ENCODE measurements at regions not wholly inside any gene's neighbourhood (a gene's known extent, or its start where the extent isn't known, plus 50 kb on each side); places are given as distances from the start of the nearest gene placed in this dataset.

DNA sequence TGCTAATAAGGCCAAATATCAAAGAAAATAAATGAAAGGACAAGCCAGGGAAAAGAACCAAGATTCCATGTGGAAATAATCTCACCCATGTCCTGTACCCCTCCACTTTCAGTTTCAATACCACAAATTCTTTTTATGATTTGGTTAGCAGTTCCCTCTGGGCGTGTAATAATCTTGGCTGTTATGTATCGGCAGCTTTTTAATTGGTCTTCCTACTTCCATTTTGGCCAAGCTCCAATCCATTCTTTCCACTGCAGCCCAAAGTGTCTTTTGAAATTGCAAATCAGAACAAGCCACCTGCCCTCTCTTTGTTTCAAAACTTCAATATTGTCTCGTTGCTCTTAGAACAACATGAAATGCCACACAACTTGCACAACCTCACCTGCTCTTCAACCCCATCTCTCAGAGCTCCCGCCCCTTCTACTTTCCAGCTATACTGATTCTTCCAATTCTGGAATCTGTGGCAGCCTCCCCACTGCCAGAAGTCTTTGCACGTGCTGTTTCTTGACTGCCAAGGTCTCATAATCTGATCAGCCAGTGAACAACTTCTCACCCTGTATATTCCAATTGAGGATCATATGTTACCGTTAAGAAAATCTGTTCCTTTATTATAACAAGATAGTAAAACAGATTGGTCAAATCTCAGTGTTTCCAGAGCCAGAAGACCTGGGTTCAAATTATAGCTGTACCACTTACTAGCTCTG, 354.5 kb downstream of the CBLN4 start:
- Histone ChIP-seq H3K9me3 (peaks cover 0 to 13% (median 0%) of the 10 kb centered on the region in 4 donors), H3K27ac (replicated peaks in 1 of 4) (no peak overlapping the region), H3K4me1 (no peaks in the 10 kb centered on the region), H3K4me3 (no peak overlapping the region), H3K27me3 (no peaks in the 10 kb centered on the region), H3K36me3 (no peaks in the 10 kb centered on the region)
- no peak for DNase-seq (ENCODE audit: extremely low spot score)
- intact Hi-C loops (cut with DNase I) = no loop called here
- TF ChIP-seq, protein P1, sequence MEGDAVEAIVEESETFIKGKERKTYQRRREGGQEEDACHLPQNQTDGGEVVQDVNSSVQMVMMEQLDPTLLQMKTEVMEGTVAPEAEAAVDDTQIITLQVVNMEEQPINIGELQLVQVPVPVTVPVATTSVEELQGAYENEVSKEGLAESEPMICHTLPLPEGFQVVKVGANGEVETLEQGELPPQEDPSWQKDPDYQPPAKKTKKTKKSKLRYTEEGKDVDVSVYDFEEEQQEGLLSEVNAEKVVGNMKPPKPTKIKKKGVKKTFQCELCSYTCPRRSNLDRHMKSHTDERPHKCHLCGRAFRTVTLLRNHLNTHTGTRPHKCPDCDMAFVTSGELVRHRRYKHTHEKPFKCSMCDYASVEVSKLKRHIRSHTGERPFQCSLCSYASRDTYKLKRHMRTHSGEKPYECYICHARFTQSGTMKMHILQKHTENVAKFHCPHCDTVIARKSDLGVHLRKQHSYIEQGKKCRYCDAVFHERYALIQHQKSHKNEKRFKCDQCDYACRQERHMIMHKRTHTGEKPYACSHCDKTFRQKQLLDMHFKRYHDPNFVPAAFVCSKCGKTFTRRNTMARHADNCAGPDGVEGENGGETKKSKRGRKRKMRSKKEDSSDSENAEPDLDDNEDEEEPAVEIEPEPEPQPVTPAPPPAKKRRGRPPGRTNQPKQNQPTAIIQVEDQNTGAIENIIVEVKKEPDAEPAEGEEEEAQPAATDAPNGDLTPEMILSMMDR (IDR thresholded peaks at IDR 0.05) = no peak
- TF ChIP-seq POLR2AphosphoS5 (IDR thresholded peaks at IDR 0.05) = no peak
- TF ChIP-seq EP300 (IDR thresholded peaks at IDR 0.05) = no peak
- no peak for TF ChIP-seq POLR2A (IDR thresholded peaks at IDR 0.05; ENCODE audit: low read depth)
- WGBS = 74% methylated on average over 6 of the region's 6 CpGs

DNA sequence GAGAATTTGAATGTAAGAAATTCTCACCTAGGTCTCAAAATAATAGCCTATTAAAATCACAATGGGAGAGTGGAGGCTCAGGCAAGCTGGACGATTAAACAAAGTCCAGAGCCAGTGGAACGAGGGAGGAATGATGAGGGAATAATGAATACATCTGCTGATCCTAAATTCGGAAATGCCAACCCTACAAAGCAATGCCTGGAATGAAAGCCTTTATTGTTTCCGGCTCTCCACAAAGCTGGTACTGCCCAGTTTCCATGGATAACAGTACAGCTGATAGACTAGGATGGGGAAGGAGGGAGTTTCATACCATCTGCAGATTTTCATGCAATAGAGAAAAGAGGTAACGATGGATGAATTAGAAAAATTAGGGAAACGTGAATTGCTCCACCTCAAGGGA, 356.1 kb downstream of the CBLN4 start:
- H3K27ac ChIP-seq (replicated peaks in 1 of 4) = no peak overlapping the region
- H3K4me1 ChIP-seq = no peaks in the 10 kb centered on the region
- DNase-seq (ENCODE audit: extremely low spot score) = no peak
- intact Hi-C loops (cut with DNase I) = no loop called here
- H3K36me3 ChIP-seq = no peaks in the 10 kb centered on the region
- peaks cover 0 to 13% (median 0%) of the 10 kb centered on the region in 4 donors for H3K9me3 ChIP-seq
- no peak overlapping the region for H3K4me3 ChIP-seq
- no peaks in the 10 kb centered on the region for H3K27me3 ChIP-seq
- 70% methylated on average over 6 of the region's 6 CpGs for WGBS
- TF ChIP-seq POLR2AphosphoS5 (IDR thresholded peaks at IDR 0.05) (no peak), EP300 (IDR thresholded peaks at IDR 0.05) (no peak), POLR2A (IDR thresholded peaks at IDR 0.05; ENCODE audit: low read depth) (no peak)
- TF ChIP-seq, protein P1 (IDR thresholded peaks at IDR 0.05) = no peak

DNA sequence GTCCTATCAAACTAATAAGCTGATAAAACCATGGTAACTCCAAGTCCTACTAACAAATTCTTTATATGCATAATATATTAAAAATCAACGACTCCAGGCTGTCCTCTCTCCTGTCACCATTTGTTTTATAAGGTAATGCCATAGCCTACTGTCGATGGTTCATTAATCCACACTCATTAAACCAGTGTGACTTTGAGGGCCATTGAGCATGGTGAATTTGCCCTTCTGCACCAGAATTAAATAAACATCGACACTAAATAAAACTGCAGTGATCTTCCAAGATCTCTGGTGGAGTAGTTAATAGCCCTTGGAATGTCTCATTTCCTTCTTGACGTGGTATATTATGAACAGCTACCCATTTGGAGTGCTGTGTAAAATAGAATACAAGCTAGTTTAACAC, 358.5 kb downstream of the CBLN4 start:
- Histone ChIP-seq H3K4me3 (no peak overlapping the region), H3K27ac (replicated peaks in 1 of 4) (no peak overlapping the region), H3K36me3 (no peaks in the 10 kb centered on the region), H3K4me1 (no peaks in the 10 kb centered on the region), H3K9me3 (peaks cover 0 to 13% (median 0%) of the 10 kb centered on the region in 4 donors), H3K27me3 (no peaks in the 10 kb centered on the region)
- no peak for DNase-seq (ENCODE audit: extremely low spot score)
- intact Hi-C loops (cut with DNase I) = no loop called here
- no peak for TF ChIP-seq POLR2A (IDR thresholded peaks at IDR 0.05; ENCODE audit: low read depth)
- TF ChIP-seq EP300 (IDR thresholded peaks at IDR 0.05) = no peak
- TF ChIP-seq POLR2AphosphoS5 (IDR thresholded peaks at IDR 0.05) = no peak
- TF ChIP-seq, protein P1 (IDR thresholded peaks at IDR 0.05) = no peak
- 84% methylated on average over 4 of the region's 4 CpGs for WGBS

DNA sequence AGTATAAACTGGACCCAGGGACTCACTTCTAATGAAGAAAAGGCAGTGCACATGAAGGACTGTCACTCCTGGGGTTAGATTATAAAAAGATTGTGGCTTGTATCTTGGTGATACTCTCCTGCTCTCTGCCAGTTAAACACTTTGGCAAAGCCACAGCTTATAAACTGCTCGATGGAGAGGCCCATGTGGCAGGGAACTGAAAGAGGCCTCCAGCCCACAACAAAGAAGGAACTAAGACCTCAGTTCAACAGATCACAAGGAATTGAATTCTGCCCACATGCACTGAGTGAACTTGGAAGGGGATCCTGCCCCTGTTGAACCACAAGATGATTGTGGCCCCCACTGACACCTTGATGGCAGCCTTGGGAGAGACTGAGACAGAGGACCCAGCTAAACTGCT, 363.8 kb downstream of the CBLN4 start:
- H3K4me3 ChIP-seq = no peak overlapping the region
- H3K27me3 ChIP-seq = no peaks in the 10 kb centered on the region
- no peak overlapping the region for H3K27ac ChIP-seq (replicated peaks in 1 of 4)
- TF ChIP-seq EP300 (IDR thresholded peaks at IDR 0.05) = no peak
- TF ChIP-seq POLR2AphosphoS5 (IDR thresholded peaks at IDR 0.05) = no peak
- TF ChIP-seq POLR2A (IDR thresholded peaks at IDR 0.05; ENCODE audit: low read depth) = no peak
- TF ChIP-seq, protein P1 (IDR thresholded peaks at IDR 0.05) = no peak
- intact Hi-C loops (cut with DNase I) = no loop called here
- 89% methylated on average over 1 of the region's 1 CpG for WGBS
- DNase-seq (ENCODE audit: extremely low spot score) = no peak
- H3K4me1 ChIP-seq = no peaks in the 10 kb centered on the region
- no peaks in the 10 kb centered on the region for H3K36me3 ChIP-seq
- no peaks in the 10 kb centered on the region for H3K9me3 ChIP-seq

DNA sequence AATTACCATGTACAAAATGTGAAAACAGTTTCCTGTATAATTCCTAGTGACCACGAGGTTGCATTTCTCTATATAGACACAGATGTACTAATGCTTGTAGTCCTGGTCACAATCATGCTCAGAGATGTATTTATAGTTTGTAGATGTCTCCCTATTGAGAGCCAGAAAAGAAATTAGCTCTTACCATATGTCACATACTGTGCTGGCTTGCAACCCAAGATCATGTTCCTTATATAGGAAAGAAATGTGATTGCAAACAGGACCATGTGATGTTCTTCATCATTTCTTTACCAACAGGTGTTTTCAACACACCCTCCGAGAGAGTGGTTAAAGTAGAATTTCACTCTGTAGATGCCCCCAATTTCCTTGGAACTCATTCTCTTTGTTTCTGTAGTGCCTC, 369.4 kb downstream of the CBLN4 start:
- WGBS = 79% methylated on average over 2 of the region's 2 CpGs
- intact Hi-C loops (cut with DNase I) = no loop called here
- no peaks in the 10 kb centered on the region for H3K9me3 ChIP-seq
- no peak overlapping the region for H3K4me3 ChIP-seq
- H3K4me1 ChIP-seq = no peaks in the 10 kb centered on the region
- no peaks in the 10 kb centered on the region for H3K36me3 ChIP-seq
- TF ChIP-seq EP300 (IDR thresholded peaks at IDR 0.05) (no peak), POLR2A (IDR thresholded peaks at IDR 0.05; ENCODE audit: low read depth) (no peak), POLR2AphosphoS5 (IDR thresholded peaks at IDR 0.05) (no peak)
- TF ChIP-seq, protein P1 (IDR thresholded peaks at IDR 0.05) = no peak
- H3K27me3 ChIP-seq = no peaks in the 10 kb centered on the region
- no peak overlapping the region for H3K27ac ChIP-seq (replicated peaks in 1 of 4)
- no peak for DNase-seq (ENCODE audit: extremely low spot score)

All from esophagus muscularis mucosa (tissue), 4 donors.